ENCODE measurements at regions not wholly inside any gene's neighbourhood (a gene's known extent, or its start where the extent isn't known, plus 50 kb on each side); places are given as distances from the start of the nearest gene placed in this dataset.

- TF ChIP-seq CTCF (IDR thresholded peaks at IDR 0.05) (no peak), REST (IDR thresholded peaks at IDR 0.05; ENCODE audit: insufficient read depth in 1 of 2, low read depth in 2 of 2, low read length in 1 of 2) (no peak), TCF7L2 (IDR thresholded peaks at IDR 0.05; ENCODE audit: low read depth, low read length) (no peak)
These were observed 360.9 kb downstream of the ARL6IP6 start for GRCh38 chr2:153079315-153079714.

All from Panc1 (cell line).